Endothelial cell (in vitro differentiated cells): ENCODE measurements at regions not wholly inside any gene's neighbourhood (a gene's known extent, or its start where the extent isn't known, plus 50 kb on each side); places are given as distances from the start of the nearest gene placed in this dataset.

Experiments
- DNase-seq: peaks from one replicate; pipeline ENCODE4 v3.0.0; 2021; ENCODE audit warnings: low spot score
- H3K27ac Mint-ChIP-seq: one replicate; pipeline ENCODE4 v1.8.0; 2021; ENCODE audit warnings: mixed read lengths, inconsistent platforms; ENCODE audit not compliant: unreplicated experiment
- H3K27me3 Mint-ChIP-seq: one replicate; pipeline ENCODE4 v1.8.0; 2021; ENCODE audit warnings: mild to moderate bottlenecking, moderate library complexity, mixed read lengths, inconsistent platforms; ENCODE audit not compliant: unreplicated experiment
- H3K36me3 Mint-ChIP-seq: one replicate; pipeline ENCODE4 v1.8.0; 2021; ENCODE audit warnings: mild to moderate bottlenecking, low read depth, mixed read lengths, inconsistent platforms; ENCODE audit not compliant: unreplicated experiment
- H3K4me1 Mint-ChIP-seq: one replicate; pipeline ENCODE4 v1.8.0; 2021; ENCODE audit warnings: mild to moderate bottlenecking, mixed read lengths, inconsistent platforms; ENCODE audit not compliant: unreplicated experiment
- H3K4me3 Mint-ChIP-seq: one replicate; pipeline ENCODE4 v1.8.0; 2021; ENCODE audit warnings: mild to moderate bottlenecking, mixed read lengths, inconsistent platforms; ENCODE audit not compliant: unreplicated experiment
- H3K9me3 Mint-ChIP-seq: one replicate; pipeline ENCODE4 v1.8.0; 2021; ENCODE audit warnings: mixed read lengths, inconsistent platforms; ENCODE audit not compliant: unreplicated experiment
- CTCF ChIP-seq: fragments of 200-600 bp; sonication (generic); IDR thresholded peaks from one replicate; pipeline ENCODE4 v1.5.0; 2021; ENCODE audit warnings: antibody characterized with exemption; ENCODE audit not compliant: unreplicated experiment

GRCh38 chr10:62527019-62527827, 153.1 kb downstream of the ZNF365 start:
- no peak overlapping the region for H3K27ac Mint-ChIP-seq
- peaks cover 1% of the 10 kb centered on the region for H3K27me3 Mint-ChIP-seq
- H3K36me3 Mint-ChIP-seq: no peaks in the 10 kb centered on the region
- no peaks in the 10 kb centered on the region for H3K4me1 Mint-ChIP-seq
- no peaks in the 10 kb centered on the region for H3K9me3 Mint-ChIP-seq
- DNase-seq: no peak
- no peak overlapping the region for H3K4me3 Mint-ChIP-seq
- no peak for TF ChIP-seq CTCF

- no peaks in the 10 kb centered on the region for H3K36me3 Mint-ChIP-seq
- H3K9me3 Mint-ChIP-seq: no peaks in the 10 kb centered on the region
- H3K4me3 Mint-ChIP-seq: no peak overlapping the region
- no peak for TF ChIP-seq CTCF
- H3K4me1 Mint-ChIP-seq: no peaks in the 10 kb centered on the region
- DNase-seq: no peak
- peaks cover 1% of the 10 kb centered on the region for H3K27me3 Mint-ChIP-seq
- no peak overlapping the region for H3K27ac Mint-ChIP-seq
These were observed 154.3 kb downstream of the ZNF365 start for GRCh38 chr10:62528441-62528840.

GRCh38 chr10:62529396-62529795, 155.2 kb downstream of the ZNF365 start:
- Mint-ChIP-seq H3K27me3 (peaks cover 1% of the 10 kb centered on the region), H3K9me3 (no peaks in the 10 kb centered on the region), H3K36me3 (no peaks in the 10 kb centered on the region), H3K4me1 (no peaks in the 10 kb centered on the region), H3K4me3 (no peak overlapping the region), H3K27ac (no peak overlapping the region)
- no peak for DNase-seq
- no peak for TF ChIP-seq CTCF

- DNase-seq: no peak
- Mint-ChIP-seq H3K4me1 (no peaks in the 10 kb centered on the region), H3K4me3 (no peak overlapping the region), H3K9me3 (no peaks in the 10 kb centered on the region), H3K27me3 (peaks cover 1% of the 10 kb centered on the region), H3K27ac (no peak overlapping the region), H3K36me3 (no peaks in the 10 kb centered on the region)
- no peak for TF ChIP-seq CTCF
These were observed 159.9 kb downstream of the ZNF365 start for GRCh38 chr10:62534031-62534430.

- Mint-ChIP-seq H3K4me3 (no peak overlapping the region), H3K27ac (no peak overlapping the region), H3K27me3 (peaks cover 1% of the 10 kb centered on the region), H3K4me1 (no peaks in the 10 kb centered on the region), H3K36me3 (no peaks in the 10 kb centered on the region), H3K9me3 (no peaks in the 10 kb centered on the region)
- no peak for DNase-seq
- TF ChIP-seq CTCF: no peak
These were observed 164.4 kb downstream of the ZNF365 start for GRCh38 chr10:62538606-62539005.
